ENCODE measurements at regions not wholly inside any gene's neighbourhood (a gene's known extent, or its start where the extent isn't known, plus 50 kb on each side); places are given as distances from the start of the nearest gene placed in this dataset.

DNA sequence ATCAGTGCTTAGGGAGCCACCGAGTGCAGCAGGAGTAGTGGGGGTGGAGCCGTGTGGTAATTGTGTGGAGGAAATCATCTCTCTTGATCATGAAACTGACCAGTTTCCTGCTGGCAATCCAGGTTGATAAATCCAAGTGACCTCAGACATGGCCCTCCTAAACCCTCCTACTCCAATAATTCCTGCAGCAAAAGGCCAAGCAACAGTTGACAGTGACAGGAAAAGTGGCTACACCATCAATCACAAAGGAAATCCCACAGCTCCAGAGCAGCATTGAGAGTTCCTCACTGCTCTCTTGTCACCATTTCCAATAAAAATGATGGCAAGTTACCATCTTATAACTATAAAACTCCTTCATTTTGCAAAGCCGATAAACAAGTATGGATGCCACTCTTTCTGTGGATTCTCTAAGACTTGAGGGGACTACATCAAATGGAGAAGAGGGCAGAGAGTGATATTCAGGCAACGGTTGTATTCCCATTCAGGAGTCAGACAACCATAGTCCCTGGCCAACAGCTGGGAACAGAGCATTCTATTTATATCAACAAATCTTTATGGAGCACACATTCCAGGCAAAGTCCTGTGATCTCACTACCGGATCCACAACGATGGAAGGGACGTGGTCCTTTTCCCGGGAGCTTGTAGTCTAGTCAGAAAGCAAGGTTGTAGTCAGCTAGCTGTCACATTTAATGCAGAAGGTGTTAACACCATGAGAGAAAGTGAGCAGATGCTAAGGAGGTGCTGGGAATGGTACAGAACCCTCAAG is 312.5 kb upstream of the CTNNB1 start:
- TF ChIP-seq, protein P1, sequence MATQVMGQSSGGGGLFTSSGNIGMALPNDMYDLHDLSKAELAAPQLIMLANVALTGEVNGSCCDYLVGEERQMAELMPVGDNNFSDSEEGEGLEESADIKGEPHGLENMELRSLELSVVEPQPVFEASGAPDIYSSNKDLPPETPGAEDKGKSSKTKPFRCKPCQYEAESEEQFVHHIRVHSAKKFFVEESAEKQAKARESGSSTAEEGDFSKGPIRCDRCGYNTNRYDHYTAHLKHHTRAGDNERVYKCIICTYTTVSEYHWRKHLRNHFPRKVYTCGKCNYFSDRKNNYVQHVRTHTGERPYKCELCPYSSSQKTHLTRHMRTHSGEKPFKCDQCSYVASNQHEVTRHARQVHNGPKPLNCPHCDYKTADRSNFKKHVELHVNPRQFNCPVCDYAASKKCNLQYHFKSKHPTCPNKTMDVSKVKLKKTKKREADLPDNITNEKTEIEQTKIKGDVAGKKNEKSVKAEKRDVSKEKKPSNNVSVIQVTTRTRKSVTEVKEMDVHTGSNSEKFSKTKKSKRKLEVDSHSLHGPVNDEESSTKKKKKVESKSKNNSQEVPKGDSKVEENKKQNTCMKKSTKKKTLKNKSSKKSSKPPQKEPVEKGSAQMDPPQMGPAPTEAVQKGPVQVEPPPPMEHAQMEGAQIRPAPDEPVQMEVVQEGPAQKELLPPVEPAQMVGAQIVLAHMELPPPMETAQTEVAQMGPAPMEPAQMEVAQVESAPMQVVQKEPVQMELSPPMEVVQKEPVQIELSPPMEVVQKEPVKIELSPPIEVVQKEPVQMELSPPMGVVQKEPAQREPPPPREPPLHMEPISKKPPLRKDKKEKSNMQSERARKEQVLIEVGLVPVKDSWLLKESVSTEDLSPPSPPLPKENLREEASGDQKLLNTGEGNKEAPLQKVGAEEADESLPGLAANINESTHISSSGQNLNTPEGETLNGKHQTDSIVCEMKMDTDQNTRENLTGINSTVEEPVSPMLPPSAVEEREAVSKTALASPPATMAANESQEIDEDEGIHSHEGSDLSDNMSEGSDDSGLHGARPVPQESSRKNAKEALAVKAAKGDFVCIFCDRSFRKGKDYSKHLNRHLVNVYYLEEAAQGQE (IDR thresholded peaks at IDR 0.05; ENCODE audit: insufficient read depth in 1 of 2, low read depth in 2 of 2, low read length in 2 of 2) = no peak
- TF ChIP-seq SIN3A (IDR thresholded peaks at IDR 0.05; ENCODE audit: borderline replicate concordance, insufficient read depth, low read length) (no peak), FOXP2 (optimal IDR thresholded peaks at IDR 0.05; ENCODE audit: borderline replicate concordance, extremely low read depth, extremely low read length, insufficient read depth) (no peak)

DNA sequence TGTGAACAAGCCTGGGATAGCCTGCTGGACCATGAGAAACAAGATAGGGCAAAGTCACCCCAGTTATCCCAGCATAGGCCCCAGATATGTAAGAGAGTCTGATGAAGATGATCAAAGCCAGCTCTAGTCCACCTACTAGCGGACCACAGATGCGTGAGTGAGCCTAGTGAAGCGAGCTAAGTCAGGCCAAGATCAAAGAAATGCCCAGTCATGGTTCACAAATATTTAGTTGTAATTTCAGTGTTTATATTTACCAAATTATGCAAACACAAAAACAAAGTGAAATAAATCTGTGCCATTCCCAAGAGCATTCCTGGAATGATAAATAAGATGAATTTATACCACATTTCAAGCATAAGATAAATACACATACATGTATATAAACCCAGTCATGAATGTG is 308.1 kb upstream of the CTNNB1 start:
- no peak for TF ChIP-seq TAF1 (IDR thresholded peaks at IDR 0.05; ENCODE audit: borderline replicate concordance, insufficient read depth, low read length)
- no peak for TF ChIP-seq POLR2AphosphoS5 (IDR thresholded peaks at IDR 0.05; ENCODE audit: low read depth, low read length)
- TF ChIP-seq, protein P1 (IDR thresholded peaks at IDR 0.05; ENCODE audit: insufficient read depth in 1 of 2, low read depth in 2 of 2, low read length in 2 of 2) = no peak
- TF ChIP-seq SIN3A (IDR thresholded peaks at IDR 0.05; ENCODE audit: borderline replicate concordance, insufficient read depth, low read length) = no peak
- TF ChIP-seq FOXP2 (optimal IDR thresholded peaks at IDR 0.05; ENCODE audit: borderline replicate concordance, extremely low read depth, extremely low read length, insufficient read depth) = no peak

DNA sequence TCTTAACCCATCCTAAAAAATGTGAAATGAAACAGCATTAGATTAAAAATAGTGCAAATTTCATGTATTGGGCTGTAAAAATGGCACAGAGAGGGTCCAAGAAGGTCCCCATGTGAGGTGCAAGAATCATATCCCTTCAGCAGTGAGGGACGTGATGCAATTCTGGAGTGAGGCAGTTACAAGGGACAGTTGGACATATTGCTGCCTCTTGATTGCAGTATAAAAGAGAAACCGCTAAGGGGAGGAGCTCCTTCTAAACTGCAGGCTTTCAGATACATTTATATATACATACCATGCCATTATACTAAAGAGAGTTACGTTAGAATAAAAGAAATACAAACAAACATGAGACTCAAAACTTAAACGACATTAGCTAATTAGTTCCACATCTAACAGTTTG is 304.2 kb upstream of the CTNNB1 start:
- TF ChIP-seq POLR2AphosphoS5 (IDR thresholded peaks at IDR 0.05; ENCODE audit: low read depth, low read length) (no peak), TAF1 (IDR thresholded peaks at IDR 0.05; ENCODE audit: borderline replicate concordance, insufficient read depth, low read length) (no peak), FOXP2 (optimal IDR thresholded peaks at IDR 0.05; ENCODE audit: borderline replicate concordance, extremely low read depth, extremely low read length, insufficient read depth) (no peak), SIN3A (IDR thresholded peaks at IDR 0.05; ENCODE audit: borderline replicate concordance, insufficient read depth, low read length) (no peak)
- TF ChIP-seq, protein P1 (IDR thresholded peaks at IDR 0.05; ENCODE audit: insufficient read depth in 1 of 2, low read depth in 2 of 2, low read length in 2 of 2) = no peak

DNA sequence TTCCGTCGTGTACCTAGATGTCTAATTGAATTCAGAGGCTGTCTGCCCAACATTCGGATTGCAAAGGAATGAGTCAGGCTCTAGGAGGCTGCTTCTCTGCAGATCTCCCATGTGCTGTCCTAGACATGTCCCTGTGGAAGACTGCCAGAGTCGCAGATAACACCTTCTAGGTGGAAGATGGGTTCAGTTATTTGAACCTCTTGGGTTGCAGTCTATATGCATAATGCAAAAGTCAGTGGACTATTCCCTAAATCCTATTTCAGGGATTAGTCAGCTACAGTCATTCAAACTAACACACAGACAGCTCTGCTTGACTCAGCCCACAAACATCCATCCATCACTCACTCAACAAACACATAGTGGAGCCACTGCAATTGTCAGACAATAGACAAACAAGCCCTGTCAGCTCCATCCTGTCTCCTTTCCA is 300.0 kb upstream of the CTNNB1 start:
- TF ChIP-seq SIN3A (IDR thresholded peaks at IDR 0.05; ENCODE audit: borderline replicate concordance, insufficient read depth, low read length) (no peak), POLR2AphosphoS5 (IDR thresholded peaks at IDR 0.05; ENCODE audit: low read depth, low read length) (no peak), FOXP2 (optimal IDR thresholded peaks at IDR 0.05; ENCODE audit: borderline replicate concordance, extremely low read depth, extremely low read length, insufficient read depth) (no peak), TAF1 (IDR thresholded peaks at IDR 0.05; ENCODE audit: borderline replicate concordance, insufficient read depth, low read length) (no peak)
- TF ChIP-seq, protein P1 (IDR thresholded peaks at IDR 0.05; ENCODE audit: insufficient read depth in 1 of 2, low read depth in 2 of 2, low read length in 2 of 2) = no peak

Measured in PFSK-1 (cell line).